DOHH2 (cell line): ENCODE measurements at regions not wholly inside any gene's neighbourhood (a gene's known extent, or its start where the extent isn't known, plus 50 kb on each side); places are given as distances from the start of the nearest gene placed in this dataset.

Source experiments
- CTCF ChIP-seq: fragments of 200-600 bp; sonication (generic); IDR thresholded peaks from one replicate; pipeline ENCODE4 v1.5.1; 2014; ENCODE audit warnings: antibody characterized with exemption, mild to moderate bottlenecking, low read depth, low read length; ENCODE audit not compliant: poor library complexity, severe bottlenecking
- EZH2phosphoT487 ChIP-seq: fragments of 200-600 bp; sonication (generic); IDR thresholded peaks from 2 replicates; pipeline ENCODE4 v1.6.1; 2017; ENCODE audit warnings: borderline replicate concordance, mild to moderate bottlenecking, antibody characterized with exemption, low read length, moderate library complexity, mixed read lengths

- TF ChIP-seq CTCF (peak; percentile 16), EZH2phosphoT487 (no peak)
Measured at GRCh38 chr6:132023490-132023889, 72.3 kb upstream of the CCN2 start.
